OCI-LY1 (cell line): ENCODE measurements at regions not wholly inside any gene's neighbourhood (a gene's known extent, or its start where the extent isn't known, plus 50 kb on each side); places are given as distances from the start of the nearest gene placed in this dataset.

Experiments
- H2AFZ ChIP-seq: fragments of 200-600 bp; sonication (generic), shearing (Covaris generic); 2 replicates; pipeline ENCODE4 v1.6.0; 2014; ENCODE audit warnings: antibody characterized with exemption, mild to moderate bottlenecking, low read length
- H3F3A ChIP-seq: fragments of 200-600 bp; sonication (generic), shearing (Covaris generic); 2 replicates; pipeline ENCODE4 v1.6.0; 2014; ENCODE audit warnings: mild to moderate bottlenecking, antibody characterized with exemption, low read length, moderate library complexity; ENCODE audit not compliant: insufficient read depth
- H3K27ac ChIP-seq: fragments of 200-600 bp; sonication (generic); 2 replicates; pipeline ENCODE4 v1.5.1; 2014; ENCODE audit warnings: low read length, mixed run types, mild to moderate bottlenecking, low read depth; ENCODE audit not compliant: poor library complexity, severe bottlenecking
- H3K27me3 ChIP-seq: fragments of 200-600 bp; sonication (generic); 2 replicates; pipeline ENCODE4 v1.6.0; 2014; ENCODE audit warnings: antibody characterized with exemption, mild to moderate bottlenecking, low read length, moderate library complexity; ENCODE audit not compliant: insufficient read depth
- H3K36me3 ChIP-seq: fragments of 200-600 bp; sonication (generic); 2 replicates; pipeline ENCODE4 v1.6.1; 2014; ENCODE audit warnings: mild to moderate bottlenecking, antibody characterized with exemption, low read length, moderate library complexity, mixed read lengths; ENCODE audit not compliant: insufficient read depth
- H3K4me1 ChIP-seq: fragments of 200-600 bp; sonication (generic); 2 replicates; pipeline ENCODE4 v1.5.1; 2014; ENCODE audit warnings: mild to moderate bottlenecking, low read length, moderate library complexity; ENCODE audit not compliant: insufficient read depth, severe bottlenecking
- H3K4me2 ChIP-seq: fragments of 200-600 bp; sonication (generic), shearing (Covaris generic); 2 replicates; pipeline ENCODE4 v1.6.1; 2014; ENCODE audit warnings: low read length
- H3K4me3 ChIP-seq: fragments of 200-600 bp; sonication (generic); 2 replicates; pipeline ENCODE4 v1.5.1; 2014; ENCODE audit warnings: low read length, low read depth, mild to moderate bottlenecking, mixed read lengths; ENCODE audit not compliant: poor library complexity, severe bottlenecking
- H3K79me2 ChIP-seq: fragments of 200-600 bp; shearing (Covaris generic); 2 replicates; pipeline ENCODE4 v1.6.1; 2016; ENCODE audit warnings: mixed run types, low read length, mixed read lengths; ENCODE audit not compliant: insufficient read depth
- H3K9ac ChIP-seq: fragments of 200-600 bp; sonication (generic), shearing (Covaris generic); 2 replicates; pipeline ENCODE4 v1.6.1; 2014; ENCODE audit warnings: mild to moderate bottlenecking, low read length, mixed read lengths
- H3K9me2 ChIP-seq: fragments of 200-600 bp; sonication (generic), shearing (Covaris generic); 2 replicates; pipeline ENCODE4 v1.6.1; 2014; ENCODE audit warnings: low read depth, mild to moderate bottlenecking, low read length, mixed read lengths
- H3K9me3 ChIP-seq: fragments of 200-600 bp; shearing (Covaris generic); 2 replicates; pipeline ENCODE4 v1.6.1; 2014; ENCODE audit warnings: low read length, mixed read lengths
- H4K20me1 ChIP-seq: fragments of 200-600 bp; sonication (generic), shearing (Covaris generic); 2 replicates; pipeline ENCODE4 v1.6.0; 2016; ENCODE audit warnings: mild to moderate bottlenecking, low read length; ENCODE audit not compliant: insufficient read depth
- CTCF ChIP-seq: fragments of 200-600 bp; sonication (generic), shearing (Covaris generic); IDR thresholded peaks from 2 replicates; pipeline ENCODE4 v1.5.1; 2017; ENCODE audit warnings: mild to moderate bottlenecking, antibody characterized with exemption, low read length, moderate library complexity, mixed read lengths
- EZH2 ChIP-seq: fragments of 200-600 bp; sonication (generic), shearing (Covaris generic); IDR thresholded peaks from 2 replicates; pipeline ENCODE4 v1.8.0; 2017; ENCODE audit warnings: borderline replicate concordance, mixed run types, mild to moderate bottlenecking, antibody characterized with exemption, low read length, moderate library complexity, mixed read lengths

GRCh38 chr11:41984023-41984422, 524.6 kb upstream of the LRRC4C start:
- Histone ChIP-seq H3K4me3 (no peak overlapping the region), H2AFZ (no peak overlapping the region), H3K36me3 (no peaks in the 10 kb centered on the region), H3K9me2 (no peaks in the 10 kb centered on the region), H3K27me3 (no peaks in the 10 kb centered on the region), H3F3A (no peaks in the 10 kb centered on the region), H3K79me2 (no peaks in the 10 kb centered on the region), H3K9ac (no peak overlapping the region), H3K4me1 (no peaks in the 10 kb centered on the region), H3K4me2 (no peak overlapping the region), H3K27ac (no peak overlapping the region), H3K9me3 (no peaks in the 10 kb centered on the region), H4K20me1 (no peaks in the 10 kb centered on the region)
- no peak for TF ChIP-seq EZH2
- TF ChIP-seq CTCF, result no peak

- H3K9me3 ChIP-seq, result no peaks in the 10 kb centered on the region
- no peak overlapping the region for H3K9ac ChIP-seq
- no peaks in the 10 kb centered on the region for H3K27me3 ChIP-seq
- no peak overlapping the region for H3K4me3 ChIP-seq
- H4K20me1 ChIP-seq, result no peaks in the 10 kb centered on the region
- no peaks in the 10 kb centered on the region for H3K79me2 ChIP-seq
- no peak overlapping the region for H3K27ac ChIP-seq
- TF ChIP-seq EZH2, result no peak
- no peak for TF ChIP-seq CTCF
- no peaks in the 10 kb centered on the region for H3K9me2 ChIP-seq
- no peak overlapping the region for H2AFZ ChIP-seq
- H3K4me2 ChIP-seq, result no peak overlapping the region
- no peaks in the 10 kb centered on the region for H3K4me1 ChIP-seq
- no peaks in the 10 kb centered on the region for H3K36me3 ChIP-seq
- no peaks in the 10 kb centered on the region for H3F3A ChIP-seq
Measured at GRCh38 chr11:41985799-41986198, 526.3 kb upstream of the LRRC4C start.

- Histone ChIP-seq H3K27ac (no peak overlapping the region), H3K9me2 (no peaks in the 10 kb centered on the region), H2AFZ (no peak overlapping the region), H3K9ac (no peak overlapping the region), H3K4me3 (no peak overlapping the region), H3K4me2 (no peak overlapping the region), H3F3A (no peaks in the 10 kb centered on the region), H3K79me2 (no peaks in the 10 kb centered on the region), H3K9me3 (no peaks in the 10 kb centered on the region), H3K36me3 (no peaks in the 10 kb centered on the region), H4K20me1 (no peaks in the 10 kb centered on the region), H3K27me3 (no peaks in the 10 kb centered on the region), H3K4me1 (no peaks in the 10 kb centered on the region)
- TF ChIP-seq CTCF (no peak), EZH2 (no peak)
Measured at GRCh38 chr11:41988951-41989572, 529.6 kb upstream of the LRRC4C start.
